IMR-90 (cell line): ENCODE measurements at regions not wholly inside any gene's neighbourhood (a gene's known extent, or its start where the extent isn't known, plus 50 kb on each side); places are given as distances from the start of the nearest gene placed in this dataset.

Source experiments
- ATAC-seq: fragments of 200-7000 bp; cut with Tn5 transposase; 2 replicates; pipeline ENCODE4 v1.9.1; 2020; ENCODE audit warnings: low read depth, mild to moderate bottlenecking, moderate library complexity
- BruUV-seq: library from RNA; stranded (reverse); fragments of 400-500 nt; replicated peaks from 2 replicates; lab custom pipeline; 2021; lab: Mats Ljungman, UMichigan
- CTCF ChIA-PET: fragments of 300-600 bp; formaldehyde crosslinking; extraction: SDS; loops from one replicate; lab custom pipeline; 2021; ENCODE audit warnings: antibody characterized with exemption; lab: Yijun Ruan, JAX
- POLR2A ChIA-PET: fragments of 300-600 bp; sonication (Branson Sonifier 250); formaldehyde crosslinking; loops from one replicate; lab custom pipeline; 2022; ENCODE audit warnings: antibody characterized with exemption; ENCODE audit not compliant: unreplicated experiment; lab: Charles Lee
- DNase-seq: peaks from one replicate; pipeline ENCODE4 v3.0.0; 2013
- H2AFZ ChIP-seq: replicated peaks from 2 replicates; pipeline ENCODE3; 2013; ENCODE audit warnings: low read length, mild to moderate bottlenecking; ENCODE audit not compliant: poor library complexity
- H2AK5ac ChIP-seq: 2 replicates; pipeline ENCODE4 v1.6.1; 2013; ENCODE audit warnings: low read depth, low read length, inconsistent platforms
- H2AK9ac ChIP-seq: replicated peaks from 2 replicates; pipeline ENCODE3; 2013; ENCODE audit warnings: mild to moderate bottlenecking, low read depth, low read length, moderate library complexity; ENCODE audit not compliant: poor library complexity
- H2BK120ac ChIP-seq: 2 replicates; pipeline ENCODE4 v1.6.1; 2013; ENCODE audit warnings: low read depth, low read length, inconsistent platforms
- H2BK15ac ChIP-seq: 3 replicates; pipeline ENCODE4 v1.6.1; 2013; ENCODE audit warnings: low read depth, low read length, inconsistent platforms
- H2BK20ac ChIP-seq: 2 replicates; pipeline ENCODE4 v1.6.1; 2013; ENCODE audit warnings: low read depth, mild to moderate bottlenecking, inconsistent platforms, low read length, moderate library complexity
- H2BK5ac ChIP-seq: 2 replicates; pipeline ENCODE4 v1.6.1; 2013; ENCODE audit warnings: mild to moderate bottlenecking, low read depth, low read length, inconsistent platforms; ENCODE audit not compliant: poor library complexity, severe bottlenecking
- H3K14ac ChIP-seq: replicated peaks from 2 replicates; pipeline ENCODE4 v1.6.1; 2013; ENCODE audit warnings: low read depth, low read length, inconsistent platforms
- H3K18ac ChIP-seq: 2 replicates; pipeline ENCODE4 v1.6.1; 2013; ENCODE audit warnings: low read depth, low read length, control low read depth
- H3K23ac ChIP-seq: 2 replicates; pipeline ENCODE4 v1.6.1; 2013; ENCODE audit warnings: low read depth, low read length, inconsistent platforms
- H3K27ac ChIP-seq: 2 replicates; pipeline ENCODE4 v1.5.1; 2013; ENCODE audit warnings: mild to moderate bottlenecking, control low read depth, low read length; ENCODE audit not compliant: insufficient read depth
- H3K27me3 ChIP-seq: 2 replicates; pipeline ENCODE4 v1.6.1; 2013; ENCODE audit warnings: low read length; ENCODE audit not compliant: control insufficient read depth, insufficient read depth
- H3K36me3 ChIP-seq: 2 replicates; pipeline ENCODE4 v1.6.1; 2013; ENCODE audit warnings: low read length, mixed read lengths; ENCODE audit not compliant: control insufficient read depth, insufficient read depth
- H3K4ac ChIP-seq: 2 replicates; pipeline ENCODE4 v1.6.1; 2013; ENCODE audit warnings: low read depth, low read length, inconsistent platforms
- H3K4me1 ChIP-seq: 2 replicates; pipeline ENCODE4 v1.6.1; 2013; ENCODE audit warnings: low read length, mixed read lengths; ENCODE audit not compliant: control insufficient read depth, insufficient read depth
- H3K4me2 ChIP-seq: 2 replicates; pipeline ENCODE4 v1.6.1; 2013; ENCODE audit warnings: low read depth, mild to moderate bottlenecking, control low read depth, low read length, moderate library complexity
- H3K4me3 ChIP-seq: 2 replicates; pipeline ENCODE4 v1.5.1; 2013; ENCODE audit warnings: low read depth, mild to moderate bottlenecking, control low read depth, low read length, moderate library complexity; ENCODE audit not compliant: insufficient read depth
- H3K56ac ChIP-seq: 2 replicates; pipeline ENCODE4 v1.6.1; 2013; ENCODE audit warnings: low read length, inconsistent platforms; ENCODE audit not compliant: insufficient read depth; ENCODE audit errors: extremely low read depth
- H3K79me1 ChIP-seq, 2 experiments: 2 replicates each; pipeline ENCODE4 v1.6.1; 2013; ENCODE audit warnings: low read length in 2 of 2, inconsistent platforms in 1 of 2, low read depth in 1 of 2
- H3K9ac ChIP-seq: 2 replicates; pipeline ENCODE4 v1.6.1; 2013; ENCODE audit warnings: low read depth, low read length, control low read depth
- H3K9me1 ChIP-seq: 2 replicates; pipeline ENCODE4 v1.6.1; 2013; ENCODE audit warnings: low read length, inconsistent platforms; ENCODE audit not compliant: insufficient read depth
- H3K9me3 ChIP-seq: 2 replicates; pipeline ENCODE4 v1.6.1; 2013; ENCODE audit warnings: low read length; ENCODE audit not compliant: control insufficient read depth, insufficient read depth
- H4K20me1 ChIP-seq: 2 replicates; pipeline ENCODE4 v1.6.1; 2013; ENCODE audit warnings: low read length, inconsistent platforms; ENCODE audit not compliant: insufficient read depth
- H4K5ac ChIP-seq: 2 replicates; pipeline ENCODE4 v1.6.1; 2013; ENCODE audit warnings: mild to moderate bottlenecking, low read depth, low read length, control low read depth
- H4K8ac ChIP-seq, 2 experiments: 2 replicates each; pipeline ENCODE4 v1.6.1; 2013; ENCODE audit warnings: low read depth in 2 of 2, low read length in 2 of 2, control low read depth in 1 of 2, inconsistent platforms in 1 of 2
- H4K91ac ChIP-seq: 2 replicates; pipeline ENCODE4 v1.6.1; 2013; ENCODE audit warnings: low read depth, low read length, inconsistent platforms; ENCODE audit not compliant: insufficient read depth
- CTCF ChIP-seq: conservative IDR thresholded peaks from 2 replicates; pipeline ENCODE4 v1.5.1; 2012; ENCODE audit warnings: mild to moderate bottlenecking, low read depth, low read length, improper control_type of control experiment
- WGBS, 2 experiments: methylation state at CpG; one replicate each; pipeline versions ENCODE4 v1.1.5 to v1.1.7; 2013; ENCODE audit warnings: missing lambda C conversion rate in 2 of 2; ENCODE audit not compliant: insufficient read length in 1 of 2; ENCODE audit errors: extremely low coverage in 2 of 2; 5-methylcytosine and 5-hydroxymethylcytosine counted together
- dilution Hi-C: fragments of 300-500 bp; cut with HindIII; formaldehyde crosslinking; loops from one replicate; pipeline ENCODE4 v1.14.3; 2018; ENCODE audit warnings: low sequenced_read_pairs; ENCODE audit not compliant: unreplicated experiment
- in situ Hi-C: fragments of 300-500 bp; cut with MboI; formaldehyde crosslinking; loops from 3 replicates; pipeline ENCODE4 v1.14.3; 2019; ENCODE audit warnings: low sequenced_read_pairs, inconsistent platforms, mixed read lengths
- intact Hi-C: fragments of 100-400 bp; cut with micrococcal nuclease; formaldehyde crosslinking; loops from 2 replicates; pipeline ENCODE4 v1.10.0; 2022

GRCh38 chr14:39554576-39554975 is 122.3 kb upstream of the FBXO33 start:
- no peaks in the 10 kb centered on the region for H3K9me1 ChIP-seq
- dilution Hi-C loops (no loop called here), intact Hi-C loops (no loop called here), in situ Hi-C loops (no loop called here)
- no peak overlapping the region for H3K18ac ChIP-seq
- H4K8ac ChIP-seq, result no peak overlapping the region
- no peak overlapping the region for H3K9ac ChIP-seq
- no peak overlapping the region for H3K4me2 ChIP-seq
- H2BK15ac ChIP-seq, result no peak overlapping the region
- ChIA-PET CTCF (no interaction called here), POLR2A (no interaction called here)
- H3K14ac ChIP-seq, result no peak overlapping the region
- H3K56ac ChIP-seq, result no peak overlapping the region
- H3K4me1 ChIP-seq, result no peaks in the 10 kb centered on the region
- no peak overlapping the region for H3K27ac ChIP-seq
- no peak overlapping the region for H3K23ac ChIP-seq
- no CpG with 5 or more reads among the region's 5 CpGs for WGBS, 2 experiments
- no peaks in the 10 kb centered on the region for H3K27me3 ChIP-seq
- no peak overlapping the region for H4K5ac ChIP-seq
- no peak overlapping the region for H3K4ac ChIP-seq
- no TSS peak for BruUV-seq
- H2BK5ac ChIP-seq, result no peak overlapping the region
- H2AFZ ChIP-seq, result no peak overlapping the region
- no peaks in the 10 kb centered on the region for H3K79me1 ChIP-seq
- H2AK5ac ChIP-seq, result no peak overlapping the region
- no peak for TF ChIP-seq CTCF
- no peak overlapping the region for H2BK20ac ChIP-seq
- ATAC-seq (no peak), DNase-seq (no peak)
- peaks cover 3% of the 10 kb centered on the region for H3K9me3 ChIP-seq
- no peak overlapping the region for H3K4me3 ChIP-seq
- no peak overlapping the region for H4K91ac ChIP-seq
- no peak overlapping the region for H2AK9ac ChIP-seq
- H2BK120ac ChIP-seq, result no peak overlapping the region
- no peaks in the 10 kb centered on the region for H3K36me3 ChIP-seq
- no peaks in the 10 kb centered on the region for H4K20me1 ChIP-seq
